ENCODE measurements at regions not wholly inside any gene's neighbourhood (a gene's known extent, or its start where the extent isn't known, plus 50 kb on each side); places are given as distances from the start of the nearest gene placed in this dataset.

GRCh38 chrX:33333271-33333670, 121.9 kb upstream of the DMD start:
- TF ChIP-seq CTCF (IDR thresholded peaks at IDR 0.05) (no peak), EZH2 (IDR thresholded peaks at IDR 0.05) (no peak), EZH2phosphoT487 (IDR thresholded peaks at IDR 0.05) (no peak)
